Fibroblast of lung (primary cell): ENCODE measurements at regions not wholly inside any gene's neighbourhood (a gene's known extent, or its start where the extent isn't known, plus 50 kb on each side); places are given as distances from the start of the nearest gene placed in this dataset.

Experiments used
- DNase-seq, 2 donors: peaks; one replicate each; pipeline versions ENCODE4 v3.0.0 to v3.0.0-alpha.2; 2010; ENCODE audit warnings: low read depth in 2 of 2
- H2AFZ ChIP-seq: 2 replicates; pipeline ENCODE4 v1.5.1; 2012; ENCODE audit warnings: low read length, control low read depth, inconsistent platforms
- H3K27ac ChIP-seq: 2 replicates; pipeline ENCODE4 v1.5.1; 2011; ENCODE audit warnings: low read length, control low read depth; ENCODE audit not compliant: insufficient read depth
- H3K27me3 ChIP-seq: 2 replicates; pipeline ENCODE4 v1.5.1; 2011; ENCODE audit warnings: mild to moderate bottlenecking, low read length; ENCODE audit not compliant: control insufficient read depth, insufficient read depth
- H3K36me3 ChIP-seq: 2 replicates; pipeline ENCODE4 v1.5.1; 2011; ENCODE audit warnings: low read length; ENCODE audit not compliant: control insufficient read depth, insufficient read depth
- H3K4me1 ChIP-seq: 2 replicates; pipeline ENCODE4 v1.5.1; 2011; ENCODE audit warnings: low read length; ENCODE audit not compliant: control insufficient read depth, insufficient read depth; ENCODE audit errors: extremely low read depth
- H3K4me2 ChIP-seq: 2 replicates; pipeline ENCODE4 v1.5.1; 2011; ENCODE audit warnings: low read length, control low read depth; ENCODE audit not compliant: insufficient read depth; ENCODE audit errors: extremely low read depth
- H3K4me3 ChIP-seq, 4 experiments: fragments of 200-600 bp in 1 of 4; sonication (generic) in 1 of 4; replicated peaks in 1 of 4; 2 replicates each; pipeline ENCODE4 v1.5.1; 2011 to 2016; ENCODE audit warnings: low read length in 4 of 4, low read depth in 3 of 4, mild to moderate bottlenecking in 3 of 4, control low read depth in 2 of 4, inconsistent platforms in 1 of 4, mixed read lengths in 1 of 4; ENCODE audit not compliant: insufficient read depth in 1 of 4; ENCODE audit errors: control extremely low read depth in 1 of 4
- H3K79me2 ChIP-seq: 2 replicates; pipeline ENCODE4 v1.5.1; 2012; ENCODE audit warnings: mild to moderate bottlenecking, low read length, inconsistent platforms; ENCODE audit not compliant: control insufficient read depth, insufficient read depth
- H3K9ac ChIP-seq: 2 replicates; pipeline ENCODE4 v1.5.1; 2011; ENCODE audit warnings: mild to moderate bottlenecking, low read length, control low read depth; ENCODE audit not compliant: insufficient read depth
- H3K9me3 ChIP-seq: 2 replicates; pipeline ENCODE4 v1.5.1; 2012; ENCODE audit warnings: low read depth, low read length; ENCODE audit not compliant: control insufficient read depth, insufficient read depth
- H4K20me1 ChIP-seq: 2 replicates; pipeline ENCODE4 v1.5.1; 2011; ENCODE audit warnings: low read length; ENCODE audit not compliant: control insufficient read depth, insufficient read depth; ENCODE audit errors: extremely low read depth
- EZH2 ChIP-seq: IDR thresholded peaks from 2 replicates; pipeline ENCODE4 v1.5.1; 2012; ENCODE audit warnings: low read length, control low read depth, mild to moderate bottlenecking; ENCODE audit errors: missing control alignments
- TF ChIP-seq, protein P1 (sequence below), 2 donors: IDR thresholded peaks in 1 of 2; conservative IDR thresholded peaks in 1 of 2; 1 replicate in 1 of 2; 2 replicates in 1 of 2; pipeline ENCODE4 v1.5.1; 2011 to 2012; ENCODE audit warnings: low read length in 2 of 2, control low read depth in 1 of 2, inconsistent platforms in 1 of 2, low read depth in 1 of 2, mild to moderate bottlenecking in 1 of 2

DNA sequence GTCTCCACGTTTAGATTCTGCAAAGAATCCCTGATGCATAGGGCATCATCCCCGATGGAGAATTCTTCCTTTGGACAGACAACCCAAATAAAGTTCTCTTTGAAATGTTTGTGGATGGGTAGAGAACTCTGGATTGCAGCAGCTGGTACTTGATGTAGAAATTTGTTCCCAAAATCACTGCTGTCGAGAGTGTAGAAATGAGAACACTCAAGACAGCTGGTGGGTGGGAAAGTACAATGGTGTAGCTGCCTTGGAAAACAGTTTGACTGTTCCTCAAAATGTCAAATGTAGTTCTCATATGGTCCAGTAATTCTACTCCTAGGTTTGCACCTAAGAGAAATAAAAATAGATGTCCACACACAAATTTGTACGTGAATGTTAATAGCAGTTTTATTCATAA is 671.5 kb upstream of the TMEM132C start:
- Histone ChIP-seq H2AFZ (no peak overlapping the region), H3K27me3 (no peaks in the 10 kb centered on the region), H3K79me2 (no peaks in the 10 kb centered on the region), H3K9ac (no peak overlapping the region), H3K4me1 (no peaks in the 10 kb centered on the region), H3K4me3 (no peak overlapping the region), H4K20me1 (no peaks in the 10 kb centered on the region), H3K4me2 (no peak overlapping the region), H3K36me3 (no peaks in the 10 kb centered on the region), H3K9me3 (no peaks in the 10 kb centered on the region), H3K27ac (no peak overlapping the region)
- DNase-seq, result no peak
- no peak for TF ChIP-seq EZH2
- TF ChIP-seq, protein P1, sequence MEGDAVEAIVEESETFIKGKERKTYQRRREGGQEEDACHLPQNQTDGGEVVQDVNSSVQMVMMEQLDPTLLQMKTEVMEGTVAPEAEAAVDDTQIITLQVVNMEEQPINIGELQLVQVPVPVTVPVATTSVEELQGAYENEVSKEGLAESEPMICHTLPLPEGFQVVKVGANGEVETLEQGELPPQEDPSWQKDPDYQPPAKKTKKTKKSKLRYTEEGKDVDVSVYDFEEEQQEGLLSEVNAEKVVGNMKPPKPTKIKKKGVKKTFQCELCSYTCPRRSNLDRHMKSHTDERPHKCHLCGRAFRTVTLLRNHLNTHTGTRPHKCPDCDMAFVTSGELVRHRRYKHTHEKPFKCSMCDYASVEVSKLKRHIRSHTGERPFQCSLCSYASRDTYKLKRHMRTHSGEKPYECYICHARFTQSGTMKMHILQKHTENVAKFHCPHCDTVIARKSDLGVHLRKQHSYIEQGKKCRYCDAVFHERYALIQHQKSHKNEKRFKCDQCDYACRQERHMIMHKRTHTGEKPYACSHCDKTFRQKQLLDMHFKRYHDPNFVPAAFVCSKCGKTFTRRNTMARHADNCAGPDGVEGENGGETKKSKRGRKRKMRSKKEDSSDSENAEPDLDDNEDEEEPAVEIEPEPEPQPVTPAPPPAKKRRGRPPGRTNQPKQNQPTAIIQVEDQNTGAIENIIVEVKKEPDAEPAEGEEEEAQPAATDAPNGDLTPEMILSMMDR (conservative IDR thresholded peaks at IDR 0.05 in 1 of 2, IDR thresholded peaks at IDR 0.05 in 1 of 2; ENCODE audit: low read depth in 1 of 2, low read length in 2 of 2), result no peak

DNA sequence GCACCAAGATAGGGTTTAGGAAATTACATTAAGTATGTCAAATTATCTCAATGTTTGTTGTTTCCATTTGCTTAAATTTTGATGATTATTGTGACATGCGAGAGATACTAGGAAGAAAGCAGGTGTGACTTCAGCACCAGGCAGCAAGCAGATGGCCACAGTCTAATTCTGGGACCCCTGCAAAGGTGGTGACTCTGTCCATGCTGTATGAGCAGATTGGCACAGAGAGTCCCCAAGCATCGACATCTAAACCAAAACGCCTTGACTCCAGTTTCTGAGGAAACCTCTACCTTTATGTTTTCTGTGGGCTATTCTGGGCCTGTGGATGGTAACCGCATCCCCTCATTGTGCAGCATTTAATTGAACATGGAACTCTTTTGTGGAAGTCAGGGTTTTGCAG is 670.1 kb upstream of the TMEM132C start:
- H2AFZ ChIP-seq, result no peak overlapping the region
- no peak overlapping the region for H3K27ac ChIP-seq
- no peaks in the 10 kb centered on the region for H3K9me3 ChIP-seq

DNA sequence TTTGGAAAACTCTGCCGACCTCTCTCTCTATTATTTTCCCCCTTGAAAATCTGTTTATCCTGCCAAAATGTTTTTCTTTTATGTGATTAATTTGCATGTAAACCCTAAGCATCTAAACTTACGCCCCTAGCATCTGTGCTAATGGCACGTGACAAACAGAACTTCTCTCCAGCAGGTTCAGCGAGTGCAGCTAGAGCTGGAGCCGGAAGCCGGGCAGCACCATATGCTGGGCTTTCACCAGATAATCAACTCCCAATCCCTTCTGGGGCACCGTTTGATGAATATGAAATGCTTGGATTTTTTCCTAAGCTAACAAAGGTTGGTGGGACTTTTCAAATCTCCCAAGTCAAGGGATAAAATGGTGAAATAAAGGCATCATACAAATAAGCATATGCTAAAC is 667.5 kb upstream of the TMEM132C start:
- H3K4me2 ChIP-seq, result no peak overlapping the region
- no peaks in the 10 kb centered on the region for H3K9me3 ChIP-seq
- DNase-seq, result no peak
- H2AFZ ChIP-seq, result no peak overlapping the region
- no peak overlapping the region for H3K9ac ChIP-seq
- no peaks in the 10 kb centered on the region for H3K4me1 ChIP-seq
- no peaks in the 10 kb centered on the region for H3K27me3 ChIP-seq
- no peak overlapping the region for H3K4me3 ChIP-seq
- no peaks in the 10 kb centered on the region for H3K79me2 ChIP-seq
- TF ChIP-seq, protein P1 (conservative IDR thresholded peaks at IDR 0.05 in 1 of 2, IDR thresholded peaks at IDR 0.05 in 1 of 2; ENCODE audit: low read depth in 1 of 2, low read length in 2 of 2), result no peak
- no peak for TF ChIP-seq EZH2
- no peak overlapping the region for H3K27ac ChIP-seq
- no peaks in the 10 kb centered on the region for H3K36me3 ChIP-seq
- H4K20me1 ChIP-seq, result no peaks in the 10 kb centered on the region

More for the DNA sequence above, 670.1 kb upstream of the TMEM132C start:
- no peak for DNase-seq
- H3K36me3 ChIP-seq, result no peaks in the 10 kb centered on the region
- no peaks in the 10 kb centered on the region for H3K4me1 ChIP-seq
- no peaks in the 10 kb centered on the region for H4K20me1 ChIP-seq
- H3K27me3 ChIP-seq, result no peaks in the 10 kb centered on the region
- no peak overlapping the region for H3K4me3 ChIP-seq
- H3K4me2 ChIP-seq, result no peak overlapping the region
- H3K79me2 ChIP-seq, result no peaks in the 10 kb centered on the region
- no peak overlapping the region for H3K9ac ChIP-seq
- no peak for TF ChIP-seq EZH2
- TF ChIP-seq, protein P1 (conservative IDR thresholded peaks at IDR 0.05 in 1 of 2, IDR thresholded peaks at IDR 0.05 in 1 of 2; ENCODE audit: low read depth in 1 of 2, low read length in 2 of 2), result no peak
